ENCODE measurements at regions not wholly inside any gene's neighbourhood (a gene's known extent, or its start where the extent isn't known, plus 50 kb on each side); places are given as distances from the start of the nearest gene placed in this dataset.

DNA sequence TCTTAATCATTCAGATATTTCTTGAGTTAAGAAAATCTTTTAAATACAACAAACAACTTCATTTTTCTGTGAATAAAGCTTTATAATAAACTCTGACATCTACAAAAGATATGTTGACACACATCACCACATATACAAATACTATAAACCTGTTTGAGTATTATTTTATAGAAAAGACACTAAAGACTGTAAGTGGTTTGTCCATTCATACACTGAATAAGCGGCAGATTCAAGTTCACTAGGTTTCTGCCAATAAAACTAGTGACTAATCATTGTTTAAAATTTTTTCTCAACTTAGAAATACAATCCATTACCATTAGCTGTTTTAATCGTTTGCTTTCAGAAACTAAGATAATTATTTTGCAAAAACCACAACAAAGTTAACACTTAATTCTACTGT, 1900.0 kb downstream of the C4orf33 start (continued):
- TF ChIP-seq ESRRA (IDR thresholded peaks at IDR 0.05; ENCODE audit: borderline replicate concordance, low read length) (no peak), CHD2 (IDR thresholded peaks at IDR 0.05; ENCODE audit: low read length, partially characterized antibody) (no peak), MAFK (IDR thresholded peaks at IDR 0.05; ENCODE audit: partially characterized antibody) (no peak), RCOR1 (IDR thresholded peaks at IDR 0.05; ENCODE audit: low read depth, low read length) (no peak), RFX5 (IDR thresholded peaks at IDR 0.05) (no peak), FOXS1 (CRISPR knock-in tag; IDR thresholded peaks at IDR 0.05) (no peak), TFCP2L1 (CRISPR knock-in tag; IDR thresholded peaks at IDR 0.05) (no peak), JUN (IDR thresholded peaks at IDR 0.05) (no peak)
- TF ChIP-seq, protein P1, sequence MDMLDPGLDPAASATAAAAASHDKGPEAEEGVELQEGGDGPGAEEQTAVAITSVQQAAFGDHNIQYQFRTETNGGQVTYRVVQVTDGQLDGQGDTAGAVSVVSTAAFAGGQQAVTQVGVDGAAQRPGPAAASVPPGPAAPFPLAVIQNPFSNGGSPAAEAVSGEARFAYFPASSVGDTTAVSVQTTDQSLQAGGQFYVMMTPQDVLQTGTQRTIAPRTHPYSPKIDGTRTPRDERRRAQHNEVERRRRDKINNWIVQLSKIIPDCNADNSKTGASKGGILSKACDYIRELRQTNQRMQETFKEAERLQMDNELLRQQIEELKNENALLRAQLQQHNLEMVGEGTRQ (IDR thresholded peaks at IDR 0.05) = no peak
- TF ChIP-seq, protein P2, sequence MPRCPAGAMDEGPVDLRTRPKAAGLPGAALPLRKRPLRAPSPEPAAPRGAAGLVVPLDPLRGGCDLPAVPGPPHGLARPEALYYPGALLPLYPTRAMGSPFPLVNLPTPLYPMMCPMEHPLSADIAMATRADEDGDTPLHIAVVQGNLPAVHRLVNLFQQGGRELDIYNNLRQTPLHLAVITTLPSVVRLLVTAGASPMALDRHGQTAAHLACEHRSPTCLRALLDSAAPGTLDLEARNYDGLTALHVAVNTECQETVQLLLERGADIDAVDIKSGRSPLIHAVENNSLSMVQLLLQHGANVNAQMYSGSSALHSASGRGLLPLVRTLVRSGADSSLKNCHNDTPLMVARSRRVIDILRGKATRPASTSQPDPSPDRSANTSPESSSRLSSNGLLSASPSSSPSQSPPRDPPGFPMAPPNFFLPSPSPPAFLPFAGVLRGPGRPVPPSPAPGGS (IDR thresholded peaks at IDR 0.05) = no peak

DNA sequence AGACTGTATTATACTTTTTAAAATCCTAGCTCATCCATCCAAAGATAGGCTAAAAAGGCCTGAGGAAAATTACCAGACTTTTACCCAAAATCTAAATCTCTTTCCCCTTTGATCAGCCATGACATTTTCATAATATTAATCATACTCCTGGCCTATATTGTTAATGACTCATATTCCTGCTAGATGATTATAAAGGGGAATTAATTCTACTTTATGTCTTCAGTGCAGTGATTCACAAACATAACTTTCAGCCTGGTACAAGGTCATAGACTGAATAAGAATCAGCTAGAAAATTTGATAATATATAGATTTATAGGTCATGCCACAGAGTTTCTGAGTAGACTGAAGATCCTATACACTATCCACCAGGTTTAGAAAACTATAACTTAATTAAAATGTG, 1905.4 kb downstream of the C4orf33 start:
- FAIRE-seq (no peak), ATAC-seq (no peak), DNase-seq (ENCODE audit: low read depth in 1 of 2, low spot score in 1 of 2) (no peak)
- Histone ChIP-seq H3K27ac (no peak overlapping the region), H3K4me1 (no peaks in the 10 kb centered on the region), H3K4me2 (no peak overlapping the region), H3K4me3 (no peak overlapping the region), H3K9me3 (no peaks in the 10 kb centered on the region)
- CTCF ChIA-PET = no interaction called here
- TF ChIP-seq MAFK (IDR thresholded peaks at IDR 0.05; ENCODE audit: partially characterized antibody) (no peak), EHF (CRISPR knock-in tag; IDR thresholded peaks at IDR 0.05) (no peak), FOXS1 (CRISPR knock-in tag; IDR thresholded peaks at IDR 0.05) (no peak), CBX2 (IDR thresholded peaks at IDR 0.05; ENCODE audit: borderline replicate concordance, low read depth) (no peak), PHF8 (IDR thresholded peaks at IDR 0.05; ENCODE audit: borderline replicate concordance, low read depth) (no peak), FOSB (CRISPR knock-in tag; IDR thresholded peaks at IDR 0.05) (no peak), JUN (IDR thresholded peaks at IDR 0.05) (no peak), HOXA7 (CRISPR knock-in tag; IDR thresholded peaks at IDR 0.05) (no peak), SREBF2 (IDR thresholded peaks at IDR 0.05) (no peak), CHD4 (IDR thresholded peaks at IDR 0.05; ENCODE audit: borderline replicate concordance) (no peak), ZSCAN20 (CRISPR knock-in tag; IDR thresholded peaks at IDR 0.05) (no peak), RAD21 (conservative IDR thresholded peaks at IDR 0.05 in 1 of 2, IDR thresholded peaks at IDR 0.05 in 1 of 2) (no peak), CHD2 (IDR thresholded peaks at IDR 0.05; ENCODE audit: low read length, partially characterized antibody) (no peak)
- TF ChIP-seq, protein P3, sequence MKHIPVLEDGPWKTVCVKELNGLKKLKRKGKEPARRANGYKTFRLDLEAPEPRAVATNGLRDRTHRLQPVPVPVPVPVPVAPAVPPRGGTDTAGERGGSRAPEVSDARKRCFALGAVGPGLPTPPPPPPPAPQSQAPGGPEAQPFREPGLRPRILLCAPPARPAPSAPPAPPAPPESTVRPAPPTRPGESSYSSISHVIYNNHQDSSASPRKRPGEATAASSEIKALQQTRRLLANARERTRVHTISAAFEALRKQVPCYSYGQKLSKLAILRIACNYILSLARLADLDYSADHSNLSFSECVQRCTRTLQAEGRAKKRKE (CRISPR knock-in tag; IDR thresholded peaks at IDR 0.05; ENCODE audit: low read depth) = no peak
- TF ChIP-seq, protein P2 (IDR thresholded peaks at IDR 0.05) = no peak
- TF ChIP-seq, protein P4, sequence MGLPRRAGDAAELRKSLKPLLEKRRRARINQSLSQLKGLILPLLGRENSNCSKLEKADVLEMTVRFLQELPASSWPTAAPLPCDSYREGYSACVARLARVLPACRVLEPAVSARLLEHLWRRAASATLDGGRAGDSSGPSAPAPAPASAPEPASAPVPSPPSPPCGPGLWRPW (IDR thresholded peaks at IDR 0.05) = no peak
- POLR2A ChIA-PET = no interaction called here

DNA sequence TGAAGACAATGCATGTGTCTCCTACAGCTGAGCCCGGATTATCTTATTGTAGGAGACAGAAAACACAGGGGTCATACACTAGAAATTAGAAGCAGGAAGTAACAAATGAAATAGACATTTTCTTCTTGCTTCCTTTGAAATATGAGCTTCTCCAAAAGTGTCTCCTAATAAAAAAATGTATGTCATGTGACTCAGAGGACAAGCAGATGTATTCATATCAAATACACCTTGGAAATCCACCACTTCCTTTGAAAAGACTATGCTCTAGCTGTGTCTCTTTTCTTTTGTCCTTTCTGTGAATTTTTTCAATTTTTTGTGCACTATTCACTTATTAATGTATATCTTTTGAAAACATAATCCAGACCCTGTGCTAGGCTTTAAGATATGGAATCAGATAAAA, 1906.2 kb downstream of the C4orf33 start:
- no peaks in the 10 kb centered on the region for H3K4me1 ChIP-seq
- H3K27ac ChIP-seq = no peak overlapping the region
- H3K4me2 ChIP-seq = no peak overlapping the region
- H3K4me3 ChIP-seq = no peak overlapping the region
- CTCF ChIA-PET = no interaction called here
- no peaks in the 10 kb centered on the region for H3K9me3 ChIP-seq
- FAIRE-seq (no peak), ATAC-seq (no peak), DNase-seq (ENCODE audit: low read depth in 1 of 2, low spot score in 1 of 2) (no peak)
- WGBS (ENCODE audit: missing lambda C conversion rate) = 4% methylated on average over 1 of the region's 1 CpG
- POLR2A ChIA-PET = no interaction called here
- TF ChIP-seq ESRRA (IDR thresholded peaks at IDR 0.05; ENCODE audit: borderline replicate concordance, low read length) (no peak), RARB (CRISPR knock-in tag; IDR thresholded peaks at IDR 0.05) (no peak), TP53 (CRISPR knock-in tag; IDR thresholded peaks at IDR 0.05) (no peak), NFE2L2 (conservative IDR thresholded peaks at IDR 0.05; ENCODE audit: low read length) (no peak), HOXA7 (CRISPR knock-in tag; IDR thresholded peaks at IDR 0.05) (no peak), HOXB13 (CRISPR knock-in tag; IDR thresholded peaks at IDR 0.05; ENCODE audit: low read depth) (no peak), RNF2 (IDR thresholded peaks at IDR 0.05; ENCODE audit: borderline replicate concordance, low read depth) (no peak), KDM5A (IDR thresholded peaks at IDR 0.05) (no peak)
- TF ChIP-seq, protein P5, sequence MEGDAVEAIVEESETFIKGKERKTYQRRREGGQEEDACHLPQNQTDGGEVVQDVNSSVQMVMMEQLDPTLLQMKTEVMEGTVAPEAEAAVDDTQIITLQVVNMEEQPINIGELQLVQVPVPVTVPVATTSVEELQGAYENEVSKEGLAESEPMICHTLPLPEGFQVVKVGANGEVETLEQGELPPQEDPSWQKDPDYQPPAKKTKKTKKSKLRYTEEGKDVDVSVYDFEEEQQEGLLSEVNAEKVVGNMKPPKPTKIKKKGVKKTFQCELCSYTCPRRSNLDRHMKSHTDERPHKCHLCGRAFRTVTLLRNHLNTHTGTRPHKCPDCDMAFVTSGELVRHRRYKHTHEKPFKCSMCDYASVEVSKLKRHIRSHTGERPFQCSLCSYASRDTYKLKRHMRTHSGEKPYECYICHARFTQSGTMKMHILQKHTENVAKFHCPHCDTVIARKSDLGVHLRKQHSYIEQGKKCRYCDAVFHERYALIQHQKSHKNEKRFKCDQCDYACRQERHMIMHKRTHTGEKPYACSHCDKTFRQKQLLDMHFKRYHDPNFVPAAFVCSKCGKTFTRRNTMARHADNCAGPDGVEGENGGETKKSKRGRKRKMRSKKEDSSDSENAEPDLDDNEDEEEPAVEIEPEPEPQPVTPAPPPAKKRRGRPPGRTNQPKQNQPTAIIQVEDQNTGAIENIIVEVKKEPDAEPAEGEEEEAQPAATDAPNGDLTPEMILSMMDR (IDR thresholded peaks at IDR 0.05) = no peak
- TF ChIP-seq, protein P6, sequence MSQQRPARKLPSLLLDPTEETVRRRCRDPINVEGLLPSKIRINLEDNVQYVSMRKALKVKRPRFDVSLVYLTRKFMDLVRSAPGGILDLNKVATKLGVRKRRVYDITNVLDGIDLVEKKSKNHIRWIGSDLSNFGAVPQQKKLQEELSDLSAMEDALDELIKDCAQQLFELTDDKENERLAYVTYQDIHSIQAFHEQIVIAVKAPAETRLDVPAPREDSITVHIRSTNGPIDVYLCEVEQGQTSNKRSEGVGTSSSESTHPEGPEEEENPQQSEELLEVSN (IDR thresholded peaks at IDR 0.05; ENCODE audit: borderline replicate concordance, low read depth) = no peak
- TF ChIP-seq, protein P3 (CRISPR knock-in tag; IDR thresholded peaks at IDR 0.05; ENCODE audit: low read depth) = no peak

All from A549 (cell line).